GM10266 (cell line): ENCODE measurements at regions not wholly inside any gene's neighbourhood (a gene's known extent, or its start where the extent isn't known, plus 50 kb on each side); places are given as distances from the start of the nearest gene placed in this dataset.

Source experiments
- DNase-seq: peaks from one replicate; pipeline ENCODE4 v3.0.0; 2012; ENCODE audit errors: extremely low spot score
- TF ChIP-seq, protein P1 (sequence below): IDR thresholded peaks from 2 replicates; pipeline ENCODE4 v1.5.1; 2012; ENCODE audit warnings: mild to moderate bottlenecking, low read depth; ENCODE audit not compliant: control insufficient read depth, insufficient read depth; ENCODE audit errors: missing control alignments

DNA sequence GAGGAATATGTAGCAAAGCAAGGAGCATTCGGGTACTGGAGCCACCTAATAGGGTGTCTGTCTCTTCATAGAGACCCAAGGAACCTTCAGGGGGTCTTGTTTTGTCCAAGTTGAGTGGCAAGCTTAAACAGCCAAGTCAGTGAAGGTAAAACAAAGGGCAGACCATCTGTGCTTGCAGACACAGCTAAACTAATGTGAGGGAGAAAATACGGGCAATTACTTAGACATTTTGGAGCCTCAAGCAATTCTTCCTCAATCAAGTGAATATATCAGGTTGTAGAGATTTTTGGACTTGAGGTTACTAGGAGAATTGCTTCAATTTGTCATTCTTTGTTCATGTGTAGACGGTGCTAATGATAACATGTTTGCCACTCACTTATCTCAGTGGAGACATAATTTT, 148.2 kb upstream of the ARHGAP20 start:
- TF ChIP-seq, protein P1, sequence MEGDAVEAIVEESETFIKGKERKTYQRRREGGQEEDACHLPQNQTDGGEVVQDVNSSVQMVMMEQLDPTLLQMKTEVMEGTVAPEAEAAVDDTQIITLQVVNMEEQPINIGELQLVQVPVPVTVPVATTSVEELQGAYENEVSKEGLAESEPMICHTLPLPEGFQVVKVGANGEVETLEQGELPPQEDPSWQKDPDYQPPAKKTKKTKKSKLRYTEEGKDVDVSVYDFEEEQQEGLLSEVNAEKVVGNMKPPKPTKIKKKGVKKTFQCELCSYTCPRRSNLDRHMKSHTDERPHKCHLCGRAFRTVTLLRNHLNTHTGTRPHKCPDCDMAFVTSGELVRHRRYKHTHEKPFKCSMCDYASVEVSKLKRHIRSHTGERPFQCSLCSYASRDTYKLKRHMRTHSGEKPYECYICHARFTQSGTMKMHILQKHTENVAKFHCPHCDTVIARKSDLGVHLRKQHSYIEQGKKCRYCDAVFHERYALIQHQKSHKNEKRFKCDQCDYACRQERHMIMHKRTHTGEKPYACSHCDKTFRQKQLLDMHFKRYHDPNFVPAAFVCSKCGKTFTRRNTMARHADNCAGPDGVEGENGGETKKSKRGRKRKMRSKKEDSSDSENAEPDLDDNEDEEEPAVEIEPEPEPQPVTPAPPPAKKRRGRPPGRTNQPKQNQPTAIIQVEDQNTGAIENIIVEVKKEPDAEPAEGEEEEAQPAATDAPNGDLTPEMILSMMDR = no peak
- no peak for DNase-seq

DNA sequence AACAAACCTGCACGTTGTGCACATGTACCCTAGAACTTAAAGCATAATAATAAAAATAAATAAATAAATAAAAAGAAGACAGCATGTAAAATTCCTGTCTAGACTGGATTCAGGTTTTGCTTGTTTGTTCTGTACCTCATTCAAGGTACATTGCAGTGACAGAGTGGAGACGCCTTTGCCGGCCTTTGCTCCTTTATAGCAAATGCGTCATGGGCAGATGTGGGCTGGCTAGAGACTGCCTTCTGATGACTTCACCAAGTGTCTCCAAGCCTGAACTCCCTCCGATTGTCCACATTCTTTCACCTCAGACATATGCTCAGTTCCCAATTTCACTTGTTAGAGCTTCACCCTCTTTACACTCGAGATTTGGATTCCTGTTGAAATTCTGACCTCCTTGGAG, 147.8 kb upstream of the ARHGAP20 start:
- DNase-seq = no peak
- TF ChIP-seq, protein P1 = no peak

DNA sequence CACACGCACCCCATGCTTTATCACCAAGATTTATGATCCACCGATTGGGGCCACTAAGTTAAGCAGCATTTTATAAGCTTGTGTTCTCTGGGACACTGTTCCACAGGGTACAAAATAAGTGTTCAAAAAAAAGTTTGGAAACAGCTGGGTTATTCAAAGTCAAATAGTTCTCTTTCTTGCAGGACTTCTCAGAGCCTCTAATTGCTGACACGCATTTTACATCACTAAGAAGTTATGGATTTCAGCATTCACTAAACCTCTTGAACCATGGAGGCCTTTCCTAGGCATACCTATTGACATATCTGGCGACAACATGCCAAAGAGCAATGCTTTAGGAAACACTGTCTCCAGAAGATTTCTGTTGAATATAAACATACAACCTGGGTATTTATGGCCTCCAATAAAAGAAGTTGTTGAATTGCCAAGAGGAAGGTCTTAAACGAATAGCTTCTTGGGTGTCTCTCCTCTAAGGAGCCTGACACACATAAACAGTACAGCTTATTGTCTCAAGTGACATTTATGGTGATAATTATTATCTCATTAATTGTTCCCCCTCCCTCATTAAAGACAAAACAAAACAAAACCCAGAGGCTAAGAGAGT, 147.1 kb upstream of the ARHGAP20 start:
- TF ChIP-seq, protein P1 = no peak
- DNase-seq = no peak

DNA sequence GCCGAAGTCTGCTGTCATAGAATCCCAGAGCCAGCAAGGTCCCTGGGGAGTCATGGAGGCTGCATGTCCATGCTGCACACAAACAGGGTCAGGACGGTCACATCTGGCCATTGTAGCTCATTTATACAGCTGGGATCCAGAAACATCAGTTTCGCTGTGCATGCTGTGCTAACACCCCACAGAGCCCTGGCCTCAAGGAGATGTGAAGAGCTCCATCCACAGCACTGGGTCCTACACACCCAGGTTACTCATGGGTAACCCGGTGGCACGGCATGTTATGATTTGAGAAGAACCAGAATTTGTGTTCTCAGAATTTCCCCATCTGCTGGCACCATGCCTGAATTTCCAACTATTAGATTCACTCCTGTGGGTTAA, 146.3 kb upstream of the ARHGAP20 start:
- TF ChIP-seq, protein P1 = no peak
- no peak for DNase-seq

DNA sequence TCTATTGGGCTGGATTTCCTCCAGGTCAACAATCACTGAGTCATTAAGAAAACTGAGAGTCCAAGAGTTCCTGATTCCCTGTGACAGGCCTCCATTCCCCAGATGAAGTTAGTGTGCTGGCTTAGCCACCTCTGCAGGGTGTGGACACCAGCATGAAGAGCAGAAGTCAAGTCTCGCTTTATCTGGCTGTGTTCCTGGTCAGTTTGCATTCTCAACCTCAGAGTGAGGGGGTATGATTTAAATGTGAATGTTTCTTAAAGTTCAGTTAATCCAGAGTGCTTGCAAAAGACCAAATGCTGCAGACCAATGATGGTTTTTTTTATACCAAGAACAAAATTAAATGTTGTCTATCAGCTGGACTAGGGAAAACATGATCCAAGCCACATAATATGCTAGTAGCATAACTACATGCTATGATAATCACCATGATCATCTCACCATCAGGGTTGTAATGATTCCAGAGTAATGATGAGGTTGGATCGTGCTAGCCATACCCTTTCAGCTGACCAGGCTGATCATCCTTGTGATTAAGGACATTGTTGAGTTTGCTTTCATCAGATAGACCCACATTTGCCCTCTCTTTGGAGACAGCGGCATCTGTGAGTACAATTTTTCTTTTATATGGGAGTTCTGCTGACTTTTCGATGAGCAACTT, 145.8 kb upstream of the ARHGAP20 start:
- TF ChIP-seq, protein P1 = no peak
- DNase-seq = no peak

DNA sequence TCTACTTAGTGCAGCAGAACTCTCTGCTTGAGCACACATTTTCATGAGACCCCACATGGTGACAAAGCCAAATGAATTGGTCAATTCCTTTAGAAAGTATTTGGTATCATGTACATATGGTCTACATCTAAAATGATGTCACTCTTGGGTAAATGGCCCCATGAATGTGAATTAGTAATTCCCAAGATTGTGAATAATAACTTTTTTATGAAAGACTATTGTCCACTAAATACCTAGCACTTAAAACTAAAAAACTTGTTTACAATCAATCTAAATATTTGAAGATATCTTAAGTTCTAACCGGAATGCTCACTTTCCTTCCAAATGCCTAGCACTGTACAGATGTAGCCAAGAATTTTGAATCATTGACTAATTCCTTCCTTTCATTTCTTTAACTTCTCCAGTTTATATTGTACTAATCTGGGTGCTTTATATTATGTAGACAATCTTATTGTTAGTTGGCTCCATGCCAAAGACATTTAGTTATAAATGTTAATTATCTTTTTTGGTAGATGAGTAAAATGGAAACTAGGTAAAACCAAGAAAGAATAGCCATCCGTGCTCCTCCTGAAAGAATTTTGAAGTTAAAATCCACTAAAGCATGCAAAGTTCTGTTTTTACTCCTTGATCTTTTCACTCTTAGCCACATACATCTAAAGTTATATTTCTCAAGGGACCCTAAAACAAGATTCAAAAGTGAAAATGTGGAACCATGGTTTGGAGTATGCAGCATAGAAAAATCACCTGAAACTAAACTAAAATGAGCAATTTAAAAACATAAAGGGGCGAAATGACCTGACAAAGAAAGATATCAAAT, 145.0 kb upstream of the ARHGAP20 start:
- DNase-seq = no peak
- TF ChIP-seq, protein P1 = no peak

DNA sequence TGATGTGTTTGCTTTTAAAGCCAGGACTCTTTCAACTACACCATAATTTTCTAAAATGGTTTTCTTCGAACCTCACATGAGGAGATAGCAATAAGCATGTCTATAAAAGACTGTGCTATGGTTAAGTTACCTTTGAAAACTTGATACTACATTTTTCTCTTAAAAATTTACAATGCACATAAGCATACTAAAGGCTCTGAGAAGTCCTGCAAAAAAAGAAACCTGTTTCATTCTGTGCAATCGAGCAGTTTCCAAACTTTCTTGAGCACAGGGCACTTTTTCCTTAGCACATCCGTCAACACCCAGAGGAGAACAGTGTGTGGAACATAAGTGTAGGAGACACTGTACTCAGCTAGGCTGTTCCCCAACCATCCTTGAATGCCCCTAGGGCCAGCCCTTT, 144.1 kb upstream of the ARHGAP20 start:
- DNase-seq = no peak
- TF ChIP-seq, protein P1 = no peak
